Aorta (tissue), 5 donors: ENCODE measurements at regions not wholly inside any gene's neighbourhood (a gene's known extent, or its start where the extent isn't known, plus 50 kb on each side); places are given as distances from the start of the nearest gene placed in this dataset.

Source experiments
- ATAC-seq: fragments of 200-7000 bp; cut with Tn5 transposase; one replicate; pipeline ENCODE4 v1.9.1; 2022; ENCODE audit warnings: moderate library complexity; ENCODE audit not compliant: low FRiP score
- DNase-seq, 2 donors: peaks; one replicate each; pipeline ENCODE4 v3.0.0-alpha.2; 2020
- H3K27ac ChIP-seq, 2 donors: one replicate each; pipeline ENCODE4 v1.5.1; 2013; ENCODE audit warnings: low read length in 2 of 2, mild to moderate bottlenecking in 2 of 2, moderate library complexity in 2 of 2, control low read depth in 1 of 2, inconsistent platforms in 1 of 2, low read depth in 1 of 2
- H3K27me3 ChIP-seq, 2 donors: one replicate each; pipeline ENCODE4 v1.6.1; 2013; ENCODE audit warnings: control low read depth in 1 of 2, low read length in 1 of 2, mild to moderate bottlenecking in 1 of 2, moderate library complexity in 1 of 2; ENCODE audit not compliant: insufficient read depth in 2 of 2, control insufficient read depth in 1 of 2
- H3K36me3 ChIP-seq, 2 donors: one replicate each; pipeline ENCODE4 v1.6.1; 2013; ENCODE audit warnings: control low read depth in 1 of 2, low read length in 1 of 2, mild to moderate bottlenecking in 1 of 2; ENCODE audit not compliant: insufficient read depth in 2 of 2, control insufficient read depth in 1 of 2
- H3K4me1 ChIP-seq, 2 donors: one replicate each; pipeline ENCODE4 v1.6.1; 2013; ENCODE audit warnings: low read length in 2 of 2, control low read depth in 1 of 2, mild to moderate bottlenecking in 1 of 2, moderate library complexity in 1 of 2; ENCODE audit not compliant: insufficient read depth in 2 of 2, control insufficient read depth in 1 of 2
- H3K4me3 ChIP-seq, 2 donors: one replicate each; pipeline ENCODE4 v1.5.1; 2013; ENCODE audit warnings: low read length in 2 of 2, control low read depth in 1 of 2, mild to moderate bottlenecking in 1 of 2
- H3K9me3 ChIP-seq: one replicate; pipeline ENCODE4 v1.6.1; 2013; ENCODE audit warnings: mild to moderate bottlenecking, low read length; ENCODE audit not compliant: control insufficient read depth
- WGBS, 2 donors: extraction: QIAGEN DNeasy Blood & Tissue Kit; methylation state at CpG; one replicate each; pipeline ENCODE4 v1.1.7; 2013; 5-methylcytosine and 5-hydroxymethylcytosine counted together
- intact Hi-C, 2 donors: fragments of 100-400 bp; cut with DNase I; formaldehyde crosslinking; loops; one replicate each; pipeline versions ENCODE4 v1.14.2 to v1.15.0; 2022
- donor health status: healthy with polysubstance abuse.
- donor health status: Bipolar disorder and iron deficiency.
- donor health status: DM: no; HTN: no; CAD: no.
- donor health status: DM: no; HTN: no; CAD: no.
- donor health status: DM: yes; HTN: yes; CAD: no.

- 49 to 54% methylated on average over 9 of the region's 9 CpGs for WGBS, 2 donors
- no peaks in the 10 kb centered on the region for H3K36me3 ChIP-seq
- intact Hi-C loops, result no loop called here
- no peak for ATAC-seq
- peaks cover 1% of the 10 kb centered on the region for H3K9me3 ChIP-seq
- no peak overlapping the region for H3K27ac ChIP-seq
- DNase-seq, result no peak
- H3K27me3 ChIP-seq, result no peaks in the 10 kb centered on the region
- no peaks in the 10 kb centered on the region for H3K4me1 ChIP-seq
- H3K4me3 ChIP-seq, result no peak overlapping the region
These were observed 107.4 kb upstream of the FAM204A start for GRCh38 chr10:118449521-118449920.

DNA sequence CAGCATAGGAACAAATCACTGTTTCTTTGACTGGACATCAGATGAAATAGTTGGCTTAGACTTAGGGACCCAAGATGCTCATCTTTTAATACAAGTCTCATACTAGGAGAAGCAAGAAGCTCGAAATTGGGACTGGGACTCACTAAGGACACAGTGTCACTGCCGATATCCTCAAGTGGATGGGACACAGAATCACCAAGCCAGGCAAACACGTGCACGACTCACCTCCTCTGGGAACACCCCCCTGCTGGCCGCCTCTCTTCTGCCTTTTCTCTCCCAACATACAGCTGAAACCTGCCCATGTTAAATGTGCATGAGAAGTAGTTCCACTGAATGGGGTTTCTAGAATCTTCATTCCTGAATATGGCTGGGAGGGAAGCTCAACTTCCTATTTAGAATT is 106.6 kb upstream of the FAM204A start:
- WGBS, 2 donors, result 65 to 66% methylated on average over 5 of the region's 5 CpGs

GRCh38 chr10:118447478-118448270 is 105.5 kb upstream of the FAM204A start:
- Histone ChIP-seq H3K4me3 (no peak overlapping the region), H3K27me3 (no peaks in the 10 kb centered on the region), H3K4me1 (no peaks in the 10 kb centered on the region), H3K36me3 (no peaks in the 10 kb centered on the region), H3K9me3 (peaks cover 1% of the 10 kb centered on the region), H3K27ac (no peak overlapping the region)
- ATAC-seq (no peak), DNase-seq (peak in 1 of 2 donors; percentile 73)
- WGBS, 2 donors, result 44 to 49% methylated on average over 13 of the region's 13 CpGs
- intact Hi-C loops, result no loop called here

More for the DNA sequence above, 106.6 kb upstream of the FAM204A start:
- no peak overlapping the region for H3K4me3 ChIP-seq
- no peak for ATAC-seq
- H3K9me3 ChIP-seq, result peaks cover 1% of the 10 kb centered on the region
- intact Hi-C loops, result no loop called here
- no peak overlapping the region for H3K27ac ChIP-seq
- H3K27me3 ChIP-seq, result no peaks in the 10 kb centered on the region
- no peaks in the 10 kb centered on the region for H3K4me1 ChIP-seq
- no peak for DNase-seq
- no peaks in the 10 kb centered on the region for H3K36me3 ChIP-seq

DNA sequence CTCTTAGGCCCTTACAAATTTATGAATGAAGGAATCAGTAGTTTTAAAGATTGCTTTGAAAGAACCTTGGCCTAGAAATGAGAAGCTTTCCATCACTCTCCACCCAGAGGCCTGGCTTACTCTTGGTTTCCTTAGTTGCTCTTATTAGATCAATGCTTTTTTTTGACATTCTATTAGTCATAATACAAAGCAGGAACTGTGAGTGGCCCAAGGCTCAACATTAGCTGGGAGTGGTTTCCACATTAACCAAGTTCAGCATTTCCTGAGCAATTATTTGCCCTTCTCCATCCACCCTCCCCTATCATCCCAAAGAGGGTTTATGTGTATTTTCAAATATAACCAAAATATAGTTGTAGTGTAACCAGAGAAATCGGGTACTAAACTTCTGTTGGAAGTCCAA is 103.4 kb upstream of the FAM204A start:
- no peak for DNase-seq
- peaks cover 3% of the 10 kb centered on the region for H3K9me3 ChIP-seq
- 64% methylated on average over 1 of the region's 1 CpG for WGBS, 2 donors

GRCh38 chr10:118444069-118444468 is 101.9 kb upstream of the FAM204A start:
- H3K36me3 ChIP-seq, result no peaks in the 10 kb centered on the region
- ATAC-seq, result no peak
- no peak overlapping the region for H3K4me3 ChIP-seq
- peaks cover 3% of the 10 kb centered on the region for H3K9me3 ChIP-seq
- WGBS, 2 donors, result 44 to 50% methylated on average over 2 of the region's 2 CpGs
- H3K27me3 ChIP-seq, result peaks cover 0 to 1% of the 10 kb centered on the region in 2 donors
- no peaks in the 10 kb centered on the region for H3K4me1 ChIP-seq
- H3K27ac ChIP-seq, result no peak overlapping the region
- intact Hi-C loops, result no loop called here
- DNase-seq, result no peak

More for the DNA sequence above, 103.4 kb upstream of the FAM204A start:
- no peaks in the 10 kb centered on the region for H3K4me1 ChIP-seq
- H3K27me3 ChIP-seq, result peaks cover 0 to 1% of the 10 kb centered on the region in 2 donors
- no peaks in the 10 kb centered on the region for H3K36me3 ChIP-seq
- intact Hi-C loops, result no loop called here
- no peak overlapping the region for H3K4me3 ChIP-seq
- no peak for ATAC-seq
- no peak overlapping the region for H3K27ac ChIP-seq

DNA sequence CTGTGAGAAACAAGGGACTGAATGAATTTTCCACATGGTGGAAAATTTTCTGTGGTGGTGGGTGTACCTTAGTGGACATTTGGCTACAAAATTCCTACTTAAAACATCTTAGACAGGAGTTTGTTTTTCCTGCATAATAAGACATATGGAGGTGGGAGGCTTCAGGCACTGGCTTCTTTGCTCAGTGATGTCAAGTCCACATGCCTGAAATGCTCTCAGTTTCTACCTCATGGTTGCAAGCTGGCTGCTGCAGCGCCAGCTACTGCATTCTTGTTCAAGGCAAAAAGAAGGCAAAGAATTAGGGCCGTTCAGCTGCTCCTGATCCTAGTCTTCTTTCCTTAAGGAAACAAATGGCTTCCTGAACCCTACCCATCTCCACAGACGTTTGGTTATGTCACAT is 99.9 kb upstream of the FAM204A start:
- no peak for DNase-seq

DNA sequence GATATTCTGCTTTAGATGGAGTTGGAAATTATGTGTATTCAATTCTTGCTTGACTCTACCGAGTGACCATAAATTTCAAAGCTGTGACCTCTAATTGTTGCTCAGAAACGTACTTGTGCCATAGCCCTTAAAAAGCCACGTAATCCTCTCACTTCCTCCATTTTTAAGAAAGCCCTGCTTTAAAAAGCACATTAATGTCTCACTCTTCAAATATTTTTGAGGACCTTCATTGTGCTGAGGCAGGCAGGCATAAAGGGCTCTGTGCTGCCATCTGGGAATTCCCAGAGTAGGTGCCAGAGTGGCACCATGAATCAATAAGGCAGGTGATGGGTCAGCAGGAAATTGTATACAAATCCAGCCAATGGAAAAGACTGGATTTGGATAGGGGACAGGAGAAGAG is 97.7 kb upstream of the FAM204A start:
- DNase-seq, result no peak
- ATAC-seq, result no peak
- H3K36me3 ChIP-seq, result no peaks in the 10 kb centered on the region
- H3K27ac ChIP-seq, result no peak overlapping the region
- peaks cover 0 to 1% of the 10 kb centered on the region in 2 donors for H3K27me3 ChIP-seq
- H3K4me1 ChIP-seq, result no peaks in the 10 kb centered on the region
- peaks cover 3% of the 10 kb centered on the region for H3K9me3 ChIP-seq
- WGBS, 2 donors, result 10 to 27% methylated on average over 3 of the region's 3 CpGs
- H3K4me3 ChIP-seq, result no peak overlapping the region
- intact Hi-C loops, result no loop called here

More for the DNA sequence above, 99.9 kb upstream of the FAM204A start:
- no peak for ATAC-seq
- Histone ChIP-seq H3K9me3 (peaks cover 3% of the 10 kb centered on the region), H3K27me3 (peaks cover 0 to 1% of the 10 kb centered on the region in 2 donors), H3K36me3 (no peaks in the 10 kb centered on the region), H3K4me3 (no peak overlapping the region), H3K27ac (no peak overlapping the region), H3K4me1 (no peaks in the 10 kb centered on the region)
- intact Hi-C loops, result no loop called here
- whole genome bisulfite sequencing, 2 donors, result 57 to 66% methylated on average over 3 of the region's 3 CpGs

DNA sequence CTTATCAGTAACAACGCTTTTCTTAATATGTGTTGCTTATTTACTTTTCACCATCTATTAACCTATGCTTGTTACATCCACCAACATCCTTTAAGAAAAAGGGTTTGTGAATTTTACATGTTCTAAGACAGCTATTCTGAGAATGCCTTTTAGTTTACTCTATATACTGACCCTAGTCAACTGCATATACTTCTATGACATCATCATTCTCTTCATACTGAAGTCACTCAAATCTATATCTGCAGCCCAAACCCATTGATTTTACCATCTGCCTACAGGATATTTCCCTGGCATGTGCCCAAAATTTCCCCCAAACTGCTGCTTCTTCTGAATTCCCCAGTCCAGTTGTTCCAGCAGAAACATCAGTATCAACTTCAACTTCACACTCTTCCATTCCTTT is 94.6 kb upstream of the FAM204A start:
- Histone ChIP-seq H3K27me3 (peaks cover 0 to under 1% of the 10 kb centered on the region in 2 donors), H3K27ac (no peak overlapping the region), H3K4me3 (no peak overlapping the region), H3K9me3 (peaks cover 2% of the 10 kb centered on the region), H3K4me1 (no peaks in the 10 kb centered on the region), H3K36me3 (no peaks in the 10 kb centered on the region)
- WGBS, 2 donors, result 72 to 79% methylated on average over 1 of the region's 1 CpG
- DNase-seq (no peak), ATAC-seq (no peak)
- intact Hi-C loops, result no loop called here

DNA sequence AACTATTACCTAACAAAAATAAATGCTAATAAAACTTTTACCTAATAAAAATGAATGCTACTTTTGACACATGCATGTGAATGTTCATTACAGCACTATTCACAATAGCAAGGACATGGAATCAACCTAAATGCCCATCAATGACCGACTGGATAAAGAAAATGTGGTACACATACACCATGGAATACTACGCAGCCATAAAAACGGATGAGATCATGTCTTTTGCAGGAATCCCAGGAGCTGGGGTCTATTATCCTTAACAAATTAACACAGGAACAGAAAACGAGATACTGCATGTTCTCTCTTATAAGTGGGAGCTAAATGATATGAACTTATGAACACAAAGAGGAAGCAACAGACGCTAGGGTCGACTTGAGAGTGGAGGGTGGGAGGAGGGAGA is 88.1 kb upstream of the FAM204A start:
- intact Hi-C loops, result no loop called here
- Histone ChIP-seq H3K27me3 (peaks cover 0 to 3% of the 10 kb centered on the region in 2 donors), H3K9me3 (peaks cover 2% of the 10 kb centered on the region), H3K27ac (no peak overlapping the region), H3K4me1 (no peaks in the 10 kb centered on the region), H3K36me3 (no peaks in the 10 kb centered on the region), H3K4me3 (peak overlapping the region in 1 of 2 donors; percentile 8)
- ATAC-seq, result no peak
- no peak for DNase-seq
- 86 to 88% methylated on average over 6 of the region's 6 CpGs for WGBS, 2 donors
